ENCODE measurements at regions not wholly inside any gene's neighbourhood (a gene's known extent, or its start where the extent isn't known, plus 50 kb on each side); places are given as distances from the start of the nearest gene placed in this dataset.

DNA sequence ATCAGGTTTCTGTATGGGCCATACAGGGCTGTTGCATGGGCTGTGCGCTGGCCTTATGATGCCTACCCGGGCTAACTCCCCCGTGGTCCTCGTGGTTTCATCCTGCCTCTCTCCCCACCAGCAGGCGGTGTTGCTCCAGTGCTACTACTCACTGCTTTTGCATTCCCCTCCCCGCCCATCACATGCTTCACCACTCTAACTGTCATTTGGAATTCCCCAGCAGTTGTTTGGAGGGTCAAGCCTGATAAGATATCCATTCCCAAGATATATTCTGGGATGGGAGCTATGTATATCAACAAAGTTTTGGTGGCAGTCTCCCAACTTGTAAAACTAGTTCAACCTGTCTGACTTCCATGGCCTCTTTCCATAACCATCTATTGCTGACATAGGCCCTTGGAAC, 233.2 kb upstream of the SOX4 start:
- BruUV-seq (replicated peaks): no TSS peak
- in situ Hi-C loops (cut with HindIII; ENCODE audit: low pct_unique_long_range_greater_than_20kb, low sequenced_read_pairs) (no loop called here), intact Hi-C loops (cut with micrococcal nuclease; ENCODE audit: unreplicated experiment) (no loop called here)
- Histone ChIP-seq H3K9me3 (ENCODE audit: control insufficient read depth, insufficient read depth, low read depth, low read length) (no peaks in the 10 kb centered on the region), H3K27me3 (ENCODE audit: control insufficient read depth, insufficient read depth, low read length) (no peaks in the 10 kb centered on the region), H3K4me3 (ENCODE audit: low read depth in 2 of 2, low read length in 2 of 2) (no peak overlapping the region), H3K4me1 (ENCODE audit: control insufficient read depth, insufficient read depth, low read length) (no peaks in the 10 kb centered on the region), H3K36me3 (ENCODE audit: control insufficient read depth, insufficient read depth, low read length) (no peaks in the 10 kb centered on the region), H3K27ac (ENCODE audit: low read length) (no peak overlapping the region)
- CTCF ChIA-PET: no interaction called here
- no peak for ATAC-seq
- no peak for DNase-seq (ENCODE audit: low read depth, low spot score)
- TF ChIP-seq SIN3A (IDR thresholded peaks at IDR 0.05; ENCODE audit: borderline replicate concordance, insufficient read depth, low read depth, low read length): no peak
- TF ChIP-seq, protein P1, sequence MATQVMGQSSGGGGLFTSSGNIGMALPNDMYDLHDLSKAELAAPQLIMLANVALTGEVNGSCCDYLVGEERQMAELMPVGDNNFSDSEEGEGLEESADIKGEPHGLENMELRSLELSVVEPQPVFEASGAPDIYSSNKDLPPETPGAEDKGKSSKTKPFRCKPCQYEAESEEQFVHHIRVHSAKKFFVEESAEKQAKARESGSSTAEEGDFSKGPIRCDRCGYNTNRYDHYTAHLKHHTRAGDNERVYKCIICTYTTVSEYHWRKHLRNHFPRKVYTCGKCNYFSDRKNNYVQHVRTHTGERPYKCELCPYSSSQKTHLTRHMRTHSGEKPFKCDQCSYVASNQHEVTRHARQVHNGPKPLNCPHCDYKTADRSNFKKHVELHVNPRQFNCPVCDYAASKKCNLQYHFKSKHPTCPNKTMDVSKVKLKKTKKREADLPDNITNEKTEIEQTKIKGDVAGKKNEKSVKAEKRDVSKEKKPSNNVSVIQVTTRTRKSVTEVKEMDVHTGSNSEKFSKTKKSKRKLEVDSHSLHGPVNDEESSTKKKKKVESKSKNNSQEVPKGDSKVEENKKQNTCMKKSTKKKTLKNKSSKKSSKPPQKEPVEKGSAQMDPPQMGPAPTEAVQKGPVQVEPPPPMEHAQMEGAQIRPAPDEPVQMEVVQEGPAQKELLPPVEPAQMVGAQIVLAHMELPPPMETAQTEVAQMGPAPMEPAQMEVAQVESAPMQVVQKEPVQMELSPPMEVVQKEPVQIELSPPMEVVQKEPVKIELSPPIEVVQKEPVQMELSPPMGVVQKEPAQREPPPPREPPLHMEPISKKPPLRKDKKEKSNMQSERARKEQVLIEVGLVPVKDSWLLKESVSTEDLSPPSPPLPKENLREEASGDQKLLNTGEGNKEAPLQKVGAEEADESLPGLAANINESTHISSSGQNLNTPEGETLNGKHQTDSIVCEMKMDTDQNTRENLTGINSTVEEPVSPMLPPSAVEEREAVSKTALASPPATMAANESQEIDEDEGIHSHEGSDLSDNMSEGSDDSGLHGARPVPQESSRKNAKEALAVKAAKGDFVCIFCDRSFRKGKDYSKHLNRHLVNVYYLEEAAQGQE (IDR thresholded peaks at IDR 0.05; ENCODE audit: insufficient read depth in 1 of 2, low read depth in 2 of 2, low read length in 1 of 2): no peak
- TF ChIP-seq TCF7L2 (IDR thresholded peaks at IDR 0.05; ENCODE audit: low read depth, low read length): no peak
- TF ChIP-seq POLR2AphosphoS5 (IDR thresholded peaks at IDR 0.05; ENCODE audit: low read depth, low read length): no peak
- TF ChIP-seq, protein P2, sequence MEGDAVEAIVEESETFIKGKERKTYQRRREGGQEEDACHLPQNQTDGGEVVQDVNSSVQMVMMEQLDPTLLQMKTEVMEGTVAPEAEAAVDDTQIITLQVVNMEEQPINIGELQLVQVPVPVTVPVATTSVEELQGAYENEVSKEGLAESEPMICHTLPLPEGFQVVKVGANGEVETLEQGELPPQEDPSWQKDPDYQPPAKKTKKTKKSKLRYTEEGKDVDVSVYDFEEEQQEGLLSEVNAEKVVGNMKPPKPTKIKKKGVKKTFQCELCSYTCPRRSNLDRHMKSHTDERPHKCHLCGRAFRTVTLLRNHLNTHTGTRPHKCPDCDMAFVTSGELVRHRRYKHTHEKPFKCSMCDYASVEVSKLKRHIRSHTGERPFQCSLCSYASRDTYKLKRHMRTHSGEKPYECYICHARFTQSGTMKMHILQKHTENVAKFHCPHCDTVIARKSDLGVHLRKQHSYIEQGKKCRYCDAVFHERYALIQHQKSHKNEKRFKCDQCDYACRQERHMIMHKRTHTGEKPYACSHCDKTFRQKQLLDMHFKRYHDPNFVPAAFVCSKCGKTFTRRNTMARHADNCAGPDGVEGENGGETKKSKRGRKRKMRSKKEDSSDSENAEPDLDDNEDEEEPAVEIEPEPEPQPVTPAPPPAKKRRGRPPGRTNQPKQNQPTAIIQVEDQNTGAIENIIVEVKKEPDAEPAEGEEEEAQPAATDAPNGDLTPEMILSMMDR (IDR thresholded peaks at IDR 0.05): no peak
- POLR2A ChIA-PET: no interaction called here

DNA sequence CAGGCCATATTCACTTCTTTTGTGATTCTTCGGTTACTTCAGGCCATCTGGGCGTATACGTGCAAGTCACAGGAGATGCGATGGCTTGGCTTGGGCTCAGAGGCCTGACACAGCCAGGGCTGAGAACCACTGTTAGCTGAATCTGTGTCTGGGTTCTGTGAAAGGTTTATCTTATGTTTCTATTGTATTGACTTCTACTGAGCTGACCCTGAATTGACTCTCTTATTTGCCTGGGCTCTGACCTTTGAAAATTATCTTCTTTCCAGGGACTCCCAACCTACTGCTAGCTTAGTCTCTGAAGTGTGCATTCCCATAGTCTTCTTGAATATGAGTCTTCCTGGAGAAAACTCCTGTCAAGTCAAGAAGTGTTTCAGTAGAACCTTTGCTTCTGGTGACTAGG, 226.4 kb upstream of the SOX4 start:
- no peaks in the 10 kb centered on the region for H3K9me3 ChIP-seq (ENCODE audit: control insufficient read depth, insufficient read depth, low read depth, low read length)
- in situ Hi-C loops (cut with HindIII; ENCODE audit: low pct_unique_long_range_greater_than_20kb, low sequenced_read_pairs) (no loop called here), intact Hi-C loops (cut with micrococcal nuclease; ENCODE audit: unreplicated experiment) (no loop called here)
- no peaks in the 10 kb centered on the region for H3K4me1 ChIP-seq (ENCODE audit: control insufficient read depth, insufficient read depth, low read length)
- H3K4me3 ChIP-seq (ENCODE audit: low read depth in 2 of 2, low read length in 2 of 2): no peak overlapping the region
- DNase-seq (ENCODE audit: low read depth, low spot score) (no peak), ATAC-seq (no peak)
- H3K27ac ChIP-seq (ENCODE audit: low read length): no peak overlapping the region
- H3K27me3 ChIP-seq (ENCODE audit: control insufficient read depth, insufficient read depth, low read length): no peaks in the 10 kb centered on the region
- no TSS peak for BruUV-seq (replicated peaks)
- CTCF ChIA-PET: no interaction called here
- H3K36me3 ChIP-seq (ENCODE audit: control insufficient read depth, insufficient read depth, low read length): no peaks in the 10 kb centered on the region
- POLR2A ChIA-PET: no interaction called here
- no peak for TF ChIP-seq POLR2AphosphoS5 (IDR thresholded peaks at IDR 0.05; ENCODE audit: low read depth, low read length)
- TF ChIP-seq, protein P2 (IDR thresholded peaks at IDR 0.05): no peak
- TF ChIP-seq, protein P1 (IDR thresholded peaks at IDR 0.05; ENCODE audit: insufficient read depth in 1 of 2, low read depth in 2 of 2, low read length in 1 of 2): no peak
- no peak for TF ChIP-seq TCF7L2 (IDR thresholded peaks at IDR 0.05; ENCODE audit: low read depth, low read length)
- no peak for TF ChIP-seq SIN3A (IDR thresholded peaks at IDR 0.05; ENCODE audit: borderline replicate concordance, insufficient read depth, low read depth, low read length)
